ENCODE measurements at regions not wholly inside any gene's neighbourhood (a gene's known extent, or its start where the extent isn't known, plus 50 kb on each side); places are given as distances from the start of the nearest gene placed in this dataset.
"Not testable (repeated sequence)": the region's sequence is repeated elsewhere in the genome, so short reads cannot be mapped to it uniquely, and the experiment has no call there.

DNA sequence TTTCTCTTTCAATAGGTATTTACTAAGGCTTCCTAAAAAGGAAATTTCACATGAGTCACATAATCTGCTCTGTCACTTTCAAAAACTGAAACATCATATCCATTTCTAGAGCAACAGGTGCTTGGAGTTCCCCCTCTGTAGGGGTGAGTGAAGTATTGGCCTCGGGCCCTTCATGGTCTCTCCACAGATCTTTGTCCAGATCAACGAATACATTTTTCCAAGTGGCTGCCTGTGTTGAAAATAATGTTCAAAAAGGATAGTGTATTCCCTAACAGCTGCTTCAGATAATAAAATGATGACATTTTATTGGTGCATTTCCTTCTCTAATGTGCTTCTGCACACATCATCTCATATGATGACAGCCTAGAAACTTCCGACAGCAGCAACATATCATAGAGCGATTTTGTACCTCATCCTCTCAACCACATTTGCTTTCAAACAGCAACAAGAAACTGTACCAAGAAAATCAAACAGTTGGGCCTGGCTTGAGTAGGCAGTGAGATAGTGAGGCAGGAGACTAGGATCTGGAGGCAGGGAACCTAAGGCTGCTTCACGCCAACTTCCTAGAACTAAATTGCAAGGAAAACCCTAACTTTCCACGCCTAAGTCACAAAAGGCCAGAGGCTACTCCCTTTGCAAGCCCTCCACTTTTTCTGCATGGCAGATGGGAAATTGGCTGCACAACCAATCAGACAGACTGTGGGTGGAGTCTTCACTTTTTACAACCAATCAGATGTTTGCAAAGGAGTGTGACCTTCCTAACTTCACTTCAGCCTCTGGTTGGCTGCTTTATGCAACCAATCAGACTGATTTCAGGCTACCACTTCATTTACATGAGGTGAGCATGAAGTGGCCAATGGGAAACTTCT, 340.2 kb downstream of the LRRC3B start:
- intact Hi-C loops (cut with DNase I) = no loop called here
- DNase-seq (ENCODE audit: low spot score) = no peak

GRCh38 chr3:26963361-26963743, 340.8 kb downstream of the LRRC3B start:
- DNase-seq (ENCODE audit: low spot score) = no peak
- intact Hi-C loops (cut with DNase I) = no loop called here

DNA sequence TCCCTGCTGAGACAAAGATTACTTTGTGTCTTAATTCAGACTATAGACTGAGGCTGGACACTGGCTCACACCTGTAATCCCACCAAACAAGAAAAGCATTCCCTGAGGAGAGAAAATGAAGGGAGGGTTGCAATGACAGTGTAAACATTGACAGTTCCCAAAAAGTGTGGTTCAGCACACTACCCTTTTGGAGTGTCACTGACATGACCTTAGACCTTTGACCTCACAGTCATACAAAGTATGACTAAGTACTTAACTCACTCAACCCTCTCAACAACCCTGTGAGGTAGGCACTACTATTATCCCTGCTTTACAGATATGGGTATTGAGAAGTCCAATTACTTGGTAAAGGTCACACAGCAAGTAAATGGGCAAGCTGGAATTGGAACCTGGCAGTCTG, 341.7 kb downstream of the LRRC3B start:
- intact Hi-C loops (cut with DNase I) = no loop called here
- DNase-seq (ENCODE audit: low spot score) = no peak

DNA sequence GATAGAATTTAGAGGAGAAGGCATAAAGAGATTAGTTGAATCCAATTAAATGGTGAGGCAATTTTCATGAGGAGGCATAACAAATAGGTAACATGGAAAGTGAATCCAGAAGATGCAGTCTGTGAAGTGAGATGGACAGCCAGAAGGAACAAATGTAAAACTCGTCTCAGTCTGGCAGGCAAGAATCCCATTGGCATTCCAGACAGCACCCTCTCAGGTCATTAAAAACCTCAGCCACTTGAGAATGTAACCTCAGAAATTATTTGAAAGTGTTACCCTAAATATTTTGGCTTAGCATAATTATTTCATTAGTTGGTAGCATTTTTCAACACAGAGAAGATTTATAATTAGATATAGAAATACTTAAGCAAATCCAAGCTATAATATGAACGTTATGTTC, 342.3 kb downstream of the LRRC3B start:
- intact Hi-C loops (cut with DNase I) = no loop called here
- no peak for DNase-seq (ENCODE audit: low spot score)

DNA sequence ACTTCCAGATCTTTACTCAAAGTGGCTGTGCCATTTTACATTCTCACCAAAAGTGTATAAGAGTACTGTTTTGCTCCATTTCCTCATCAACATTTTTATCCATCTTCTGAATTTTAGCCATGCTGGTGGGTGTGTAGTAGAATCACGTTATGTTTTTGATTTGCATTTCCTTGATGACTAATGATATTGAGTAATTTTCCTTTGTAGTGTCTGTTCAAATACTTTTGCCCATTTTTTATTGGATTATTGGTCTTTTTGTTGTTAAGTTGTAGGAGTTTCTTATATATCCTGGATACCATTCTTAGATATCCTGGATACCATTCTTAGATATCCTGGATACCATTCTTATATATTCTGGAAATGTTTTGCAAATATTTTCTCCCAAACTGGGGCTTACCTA, 344.9 kb downstream of the LRRC3B start:
- no peak for DNase-seq (ENCODE audit: low spot score)
- intact Hi-C loops (cut with DNase I) = no loop called here

GRCh38 chr3:26984416-26985390, 362.1 kb downstream of the LRRC3B start:
- no peak for DNase-seq (ENCODE audit: low spot score)
- intact Hi-C loops (cut with DNase I) = no loop called here

GRCh38 chr3:26989037-26989436, 366.5 kb downstream of the LRRC3B start:
- intact Hi-C loops (cut with DNase I) = no loop called here
- DNase-seq (ENCODE audit: low spot score) = no peak

- intact Hi-C loops (cut with DNase I) = no loop called here
- DNase-seq (ENCODE audit: low spot score) = no peak
These were observed 372.0 kb downstream of the NEK10 start for GRCh38 chr3:26997226-26997625.

GRCh38 chr3:27010834-27011233, 358.3 kb downstream of the NEK10 start:
- no peak for DNase-seq (ENCODE audit: low spot score)
- intact Hi-C loops (cut with DNase I) = no loop called here

GRCh38 chr3:27022096-27022761, 347.0 kb downstream of the NEK10 start:
- DNase-seq (ENCODE audit: low spot score) = no peak

DNA sequence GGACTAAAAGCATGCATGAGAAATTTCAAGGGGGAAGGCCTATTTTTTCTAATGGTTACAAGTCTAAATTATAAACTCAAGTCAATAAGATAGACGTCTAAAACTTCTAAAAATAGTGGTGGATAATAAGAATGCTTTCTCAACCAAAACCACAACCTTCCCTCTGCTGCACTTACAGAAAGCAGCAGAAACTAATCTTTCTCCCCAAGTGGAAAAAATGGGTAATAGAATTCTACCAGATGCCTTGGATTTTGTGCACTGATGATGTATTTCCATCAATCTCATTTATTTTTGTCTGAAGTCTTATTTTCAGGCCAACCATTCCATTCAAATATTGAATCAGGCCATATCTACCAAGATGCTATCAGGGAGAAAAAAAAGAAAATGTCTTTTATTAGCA, 344.7 kb downstream of the NEK10 start:
- intact Hi-C loops (cut with DNase I) = no loop called here
- DNase-seq (ENCODE audit: low spot score) = no peak

More at GRCh38 chr3:27022096-27022761, 347.0 kb downstream of the NEK10 start:
- intact Hi-C loops (cut with DNase I) = no loop called here

- intact Hi-C loops (cut with DNase I) = no loop called here
- DNase-seq (ENCODE audit: low spot score) = no peak
These were observed 343.5 kb downstream of the NEK10 start for GRCh38 chr3:27025718-27026117.

DNA sequence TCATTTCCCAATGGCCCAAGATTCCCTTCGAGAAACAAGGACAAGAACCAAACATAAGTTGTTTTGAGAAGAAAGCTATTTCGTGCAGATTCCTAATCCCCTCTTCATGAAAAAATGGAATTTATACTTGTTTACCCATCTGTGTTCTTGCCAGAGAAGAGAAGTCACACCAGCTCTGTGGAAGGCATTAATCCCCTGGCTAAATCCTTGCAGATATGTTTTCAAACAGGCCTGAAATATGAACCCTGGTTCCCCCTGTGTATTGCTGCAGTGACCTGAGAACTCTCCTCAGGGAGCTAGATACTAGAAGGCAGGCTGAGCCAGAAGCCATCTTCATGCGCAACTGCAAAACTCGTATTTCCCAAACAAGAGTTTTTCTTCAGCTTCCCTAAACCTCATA, 337.7 kb downstream of the NEK10 start:
- no peak for DNase-seq (ENCODE audit: low spot score)
- intact Hi-C loops (cut with DNase I) = no loop called here

- DNase-seq (ENCODE audit: low spot score) = no peak
- intact Hi-C loops (cut with DNase I) = no loop called here
These were observed 334.9 kb downstream of the NEK10 start for GRCh38 chr3:27034255-27034654.

GRCh38 chr3:27040674-27041073, 328.5 kb downstream of the NEK10 start:
- no peak for DNase-seq (ENCODE audit: low spot score)
- intact Hi-C loops (cut with DNase I) = loop anchor here in 1 of 2 donors (5.0 kb wide), 1 partner anchor 257 kb away; no protein-coding TSS in a partner anchor

- DNase-seq (ENCODE audit: low spot score) = not testable (repeated sequence)
These were observed 326.6 kb downstream of the NEK10 start for GRCh38 chr3:27042541-27042940.

DNA sequence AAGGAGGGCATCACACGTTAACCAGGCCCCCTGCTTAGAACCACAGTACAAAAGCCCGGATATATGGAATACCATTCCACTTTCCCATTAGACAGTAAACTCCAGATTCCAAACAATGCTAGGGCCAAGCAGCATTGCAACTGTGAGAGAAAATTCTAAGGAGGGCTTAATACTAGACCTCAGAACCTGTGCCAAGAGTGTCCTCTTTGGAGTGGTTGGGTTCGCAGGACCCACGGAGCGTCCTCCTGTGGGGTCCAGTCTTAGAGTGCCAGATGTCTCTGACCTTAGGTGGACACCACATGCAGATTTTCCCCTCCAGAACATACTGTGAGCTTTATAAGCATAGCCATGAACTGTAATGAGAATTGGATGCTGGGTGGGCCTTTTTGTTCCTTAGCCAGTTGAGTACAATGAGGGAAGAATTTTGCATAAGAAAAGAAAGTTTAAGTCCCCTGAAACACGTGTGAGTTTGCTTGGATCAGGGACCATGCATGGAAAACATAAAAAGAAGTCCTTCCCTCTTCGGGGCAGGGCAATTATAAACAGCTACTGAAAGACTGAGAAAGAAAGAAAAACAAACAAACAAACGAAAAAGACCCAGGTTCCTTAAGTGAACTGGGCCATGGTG, 325.7 kb downstream of the NEK10 start:
- DNase-seq (ENCODE audit: low spot score) = no peak
- intact Hi-C loops (cut with DNase I) = loop anchor here in 1 of 2 donors (5.0 kb wide), 1 partner anchor 254 kb away; no protein-coding TSS in a partner anchor

More at GRCh38 chr3:27042541-27042940, 326.6 kb downstream of the NEK10 start:
- intact Hi-C loops (cut with DNase I) = loop anchor here in 1 of 2 donors (5.0 kb wide), 1 partner anchor 255 kb away; no protein-coding TSS in a partner anchor

- intact Hi-C loops (cut with DNase I) = loop anchor here in 1 of 2 donors (5.0 kb wide), 1 partner anchor 252 kb away; no protein-coding TSS in a partner anchor
- no peak for DNase-seq (ENCODE audit: low spot score)
These were observed 324.2 kb downstream of the NEK10 start for GRCh38 chr3:27044931-27045481.

DNA sequence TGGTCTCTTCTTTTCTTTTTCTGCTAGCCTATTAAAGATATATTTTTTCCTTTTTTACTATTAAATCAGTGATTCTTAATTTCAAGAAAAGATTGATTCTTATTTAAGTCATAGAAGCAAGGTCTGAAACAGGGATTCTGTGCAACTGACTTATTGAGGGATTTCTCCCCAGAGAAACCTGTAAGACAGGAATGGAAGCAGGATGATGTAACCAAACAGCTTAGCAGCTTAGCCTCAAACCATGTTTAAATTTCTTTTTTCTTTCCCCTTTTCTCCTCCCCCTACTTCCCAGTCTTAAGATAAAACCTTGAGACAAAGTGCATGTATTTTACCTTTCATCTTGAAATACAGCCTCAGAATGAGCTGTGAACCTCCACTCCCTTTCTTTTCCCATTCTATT, 322.8 kb downstream of the NEK10 start:
- no peak for DNase-seq (ENCODE audit: low spot score)
- intact Hi-C loops (cut with DNase I) = no loop called here
